ENCODE measurements at regions not wholly inside any gene's neighbourhood (a gene's known extent, or its start where the extent isn't known, plus 50 kb on each side); places are given as distances from the start of the nearest gene placed in this dataset.

DNA sequence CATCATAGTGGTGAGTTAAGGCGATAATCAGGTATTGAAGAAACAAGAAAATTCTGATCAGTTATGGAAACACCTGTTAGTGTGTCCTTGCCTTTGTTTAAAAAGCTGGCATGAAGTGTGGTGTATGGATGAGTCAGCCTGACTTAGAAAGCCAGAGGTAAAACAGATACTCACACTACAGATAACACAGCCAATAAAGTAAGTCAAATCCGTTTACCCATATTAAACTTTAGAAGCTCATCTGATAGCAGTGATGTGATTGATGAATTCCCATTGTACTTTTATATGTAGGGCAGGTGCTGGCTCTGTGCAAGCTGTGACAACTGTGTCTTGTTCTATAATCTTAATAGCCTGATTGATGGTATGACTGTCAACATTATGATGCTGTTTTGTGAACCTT lies 1392.7 kb upstream of the IGFBP7 start:
- Histone ChIP-seq H3K27me3 (ENCODE audit: insufficient read depth, low read length) (no peaks in the 10 kb centered on the region), H3K79me2 (ENCODE audit: insufficient read depth, low read length) (no peaks in the 10 kb centered on the region), H4K5ac (ENCODE audit: insufficient read length, low read depth, low read length) (no peak overlapping the region), H2AK5ac (ENCODE audit: insufficient read length, low read length) (no peak overlapping the region), H3K23ac (ENCODE audit: insufficient read length, low read depth, low read length) (no peak overlapping the region), H3K14ac (ENCODE audit: insufficient read depth, low read length) (no peak overlapping the region), H3T11ph (ENCODE audit: low read length) (no peak overlapping the region), H4K20me1 (ENCODE audit: control insufficient read depth, insufficient read depth, insufficient read length) (no peaks in the 10 kb centered on the region), H3K18ac (ENCODE audit: insufficient read length, low read depth, low read length) (no peak overlapping the region), H3K4me2 (ENCODE audit: insufficient read depth, insufficient read length, low read length) (no peak overlapping the region), H3K27ac (ENCODE audit: insufficient read length, low read depth, low read length) (no peak overlapping the region), H3K9ac (ENCODE audit: extremely low read depth, insufficient read length, low read length) (no peak overlapping the region), H3K9me3 (ENCODE audit: control insufficient read depth, low read depth, low read length) (no peaks in the 10 kb centered on the region), H2BK5ac (ENCODE audit: insufficient read length, low read length) (no peak overlapping the region), H3K4ac (ENCODE audit: low read depth, low read length) (no peak overlapping the region), H2BK12ac (ENCODE audit: insufficient read length, low read depth, low read length) (no peak overlapping the region), H2BK20ac (ENCODE audit: low read depth, low read length, poor library complexity, severe bottlenecking) (no peak overlapping the region), H2BK15ac (ENCODE audit: low read depth, low read length) (no peak overlapping the region), H3K23me2 (ENCODE audit: insufficient read length, low read depth, low read length, poor library complexity, severe bottlenecking) (no peaks in the 10 kb centered on the region), H3K79me1 (ENCODE audit: insufficient read depth, low read depth, low read length, poor library complexity, severe bottlenecking) (no peaks in the 10 kb centered on the region), H4K91ac (ENCODE audit: insufficient read length, low read depth, low read length) (no peak overlapping the region), H2AFZ (ENCODE audit: low read length) (no peak overlapping the region), H4K8ac (replicated peaks; ENCODE audit: insufficient read length, low read depth, low read length) (no peak overlapping the region), H2BK120ac (ENCODE audit: low read depth, low read length, poor library complexity, severe bottlenecking) (no peak overlapping the region), H3K56ac (ENCODE audit: insufficient read length, low read depth, low read length) (no peak overlapping the region), H3K4me1 (ENCODE audit: insufficient read depth, low read length) (no peaks in the 10 kb centered on the region; the same call in 1 of the 2 replicates)
- Mint-ChIP-seq H3K27me3 (ENCODE audit: low read depth) (no peaks in the 10 kb centered on the region; the same call in none of the 2 replicates), H3K36me3 (ENCODE audit: insufficient read depth in 1 of 3, low read depth in 3 of 3) (peaks cover 2 to 14% (median 4%) of the 10 kb centered on the region in 3 experiments; a peak in 3 of 7 replicates), H3K27ac (no peak overlapping the region), H3K9me3 (peaks cover 3% of the 10 kb centered on the region in 2 experiments; a peak in 2 of 5 replicates), H3K4me1 (peaks cover 16 to 20% of the 10 kb centered on the region in 2 experiments), H3K4me3 (no peak overlapping the region)
- TF ChIP-seq, protein P1, sequence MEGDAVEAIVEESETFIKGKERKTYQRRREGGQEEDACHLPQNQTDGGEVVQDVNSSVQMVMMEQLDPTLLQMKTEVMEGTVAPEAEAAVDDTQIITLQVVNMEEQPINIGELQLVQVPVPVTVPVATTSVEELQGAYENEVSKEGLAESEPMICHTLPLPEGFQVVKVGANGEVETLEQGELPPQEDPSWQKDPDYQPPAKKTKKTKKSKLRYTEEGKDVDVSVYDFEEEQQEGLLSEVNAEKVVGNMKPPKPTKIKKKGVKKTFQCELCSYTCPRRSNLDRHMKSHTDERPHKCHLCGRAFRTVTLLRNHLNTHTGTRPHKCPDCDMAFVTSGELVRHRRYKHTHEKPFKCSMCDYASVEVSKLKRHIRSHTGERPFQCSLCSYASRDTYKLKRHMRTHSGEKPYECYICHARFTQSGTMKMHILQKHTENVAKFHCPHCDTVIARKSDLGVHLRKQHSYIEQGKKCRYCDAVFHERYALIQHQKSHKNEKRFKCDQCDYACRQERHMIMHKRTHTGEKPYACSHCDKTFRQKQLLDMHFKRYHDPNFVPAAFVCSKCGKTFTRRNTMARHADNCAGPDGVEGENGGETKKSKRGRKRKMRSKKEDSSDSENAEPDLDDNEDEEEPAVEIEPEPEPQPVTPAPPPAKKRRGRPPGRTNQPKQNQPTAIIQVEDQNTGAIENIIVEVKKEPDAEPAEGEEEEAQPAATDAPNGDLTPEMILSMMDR (conservative IDR thresholded peaks at IDR 0.05), result no peak
- no CpG with 5 or more reads among the region's 2 CpGs for WGBS (ENCODE audit: extremely low coverage, insufficient read length, low lambda C conversion rate)
- no peak for DNase-seq
